ENCODE measurements at regions not wholly inside any gene's neighbourhood (a gene's known extent, or its start where the extent isn't known, plus 50 kb on each side); places are given as distances from the start of the nearest gene placed in this dataset.

- Histone ChIP-seq H3K9ac (ENCODE audit: low read length) (no peak overlapping the region), H3K9me2 (replicated peaks; ENCODE audit: insufficient read depth, low read length) (no peaks in the 10 kb centered on the region), H3K4me2 (ENCODE audit: low read depth, low read length, poor library complexity, severe bottlenecking) (no peak overlapping the region), H3K9me3 (ENCODE audit: insufficient read depth, low read length) (no peaks in the 10 kb centered on the region), H2AFZ (ENCODE audit: low read depth, low read length, severe bottlenecking) (no peak overlapping the region), H3K27ac (ENCODE audit: low read depth, low read length) (no peak overlapping the region), H3F3A (ENCODE audit: insufficient read depth) (no peaks in the 10 kb centered on the region), H3K79me2 (ENCODE audit: insufficient read depth, low read length) (no peaks in the 10 kb centered on the region), H3K36me3 (ENCODE audit: low read length) (no peaks in the 10 kb centered on the region), H4K20me1 (ENCODE audit: low read depth, low read length) (no peaks in the 10 kb centered on the region), H3K4me3 (ENCODE audit: insufficient read depth, low read length, poor library complexity, severe bottlenecking) (no peak overlapping the region), H3K27me3 (ENCODE audit: low read length) (no peaks in the 10 kb centered on the region)
- TF ChIP-seq, protein P1, sequence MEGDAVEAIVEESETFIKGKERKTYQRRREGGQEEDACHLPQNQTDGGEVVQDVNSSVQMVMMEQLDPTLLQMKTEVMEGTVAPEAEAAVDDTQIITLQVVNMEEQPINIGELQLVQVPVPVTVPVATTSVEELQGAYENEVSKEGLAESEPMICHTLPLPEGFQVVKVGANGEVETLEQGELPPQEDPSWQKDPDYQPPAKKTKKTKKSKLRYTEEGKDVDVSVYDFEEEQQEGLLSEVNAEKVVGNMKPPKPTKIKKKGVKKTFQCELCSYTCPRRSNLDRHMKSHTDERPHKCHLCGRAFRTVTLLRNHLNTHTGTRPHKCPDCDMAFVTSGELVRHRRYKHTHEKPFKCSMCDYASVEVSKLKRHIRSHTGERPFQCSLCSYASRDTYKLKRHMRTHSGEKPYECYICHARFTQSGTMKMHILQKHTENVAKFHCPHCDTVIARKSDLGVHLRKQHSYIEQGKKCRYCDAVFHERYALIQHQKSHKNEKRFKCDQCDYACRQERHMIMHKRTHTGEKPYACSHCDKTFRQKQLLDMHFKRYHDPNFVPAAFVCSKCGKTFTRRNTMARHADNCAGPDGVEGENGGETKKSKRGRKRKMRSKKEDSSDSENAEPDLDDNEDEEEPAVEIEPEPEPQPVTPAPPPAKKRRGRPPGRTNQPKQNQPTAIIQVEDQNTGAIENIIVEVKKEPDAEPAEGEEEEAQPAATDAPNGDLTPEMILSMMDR (IDR thresholded peaks at IDR 0.05; ENCODE audit: insufficient read depth, low read length, poor library complexity, severe bottlenecking): no peak
- no peak for TF ChIP-seq EZH2phosphoT487 (conservative IDR thresholded peaks at IDR 0.05; ENCODE audit: low read length)
These were observed 53.3 kb upstream of the NXPH1 start for GRCh38 chr7:8380130-8380529.

DNA sequence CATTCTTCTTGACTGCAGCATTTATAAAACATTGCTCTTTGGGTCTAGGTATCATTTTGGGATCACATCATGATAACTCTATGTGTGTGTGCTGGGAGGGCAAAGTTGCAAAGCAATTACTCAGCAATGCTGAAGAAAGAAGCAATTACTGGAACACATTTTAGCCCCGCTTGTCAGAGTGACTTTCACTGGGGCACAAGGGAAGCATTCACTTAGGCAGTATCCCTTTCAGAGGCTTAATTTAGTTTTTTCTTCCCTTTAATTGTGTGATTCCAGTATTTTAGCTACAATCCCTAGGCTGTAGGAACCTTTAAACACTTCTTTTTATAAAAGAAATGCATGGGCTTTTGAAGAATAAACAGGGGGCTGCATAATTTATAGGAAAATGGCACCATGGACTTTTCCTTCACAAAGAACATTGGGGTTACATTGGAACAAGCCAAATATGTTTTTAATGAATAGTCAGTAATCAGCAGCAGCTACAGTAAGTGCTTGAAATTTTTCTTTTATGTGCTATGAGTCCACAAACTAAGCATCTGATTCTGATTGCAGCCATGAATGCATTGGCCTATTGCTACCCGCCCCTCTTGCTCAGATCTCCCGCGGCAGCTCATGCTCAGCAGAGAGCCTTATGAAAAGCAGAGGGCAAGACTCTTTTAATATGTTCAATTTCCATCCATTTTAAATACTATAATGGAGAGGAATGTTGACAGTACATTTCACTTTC is 51.2 kb upstream of the NXPH1 start:
- H3K9ac ChIP-seq (ENCODE audit: low read length): no peak overlapping the region
- H3K79me2 ChIP-seq (ENCODE audit: insufficient read depth, low read length): no peaks in the 10 kb centered on the region
- H3K27ac ChIP-seq (ENCODE audit: low read depth, low read length): no peak overlapping the region
- H3F3A ChIP-seq (ENCODE audit: insufficient read depth): no peaks in the 10 kb centered on the region
- TF ChIP-seq, protein P1 (IDR thresholded peaks at IDR 0.05; ENCODE audit: insufficient read depth, low read length, poor library complexity, severe bottlenecking): no peak
- TF ChIP-seq EZH2phosphoT487 (conservative IDR thresholded peaks at IDR 0.05; ENCODE audit: low read length): no peak
- no peaks in the 10 kb centered on the region for H4K20me1 ChIP-seq (ENCODE audit: low read depth, low read length)
- no peak overlapping the region for H2AFZ ChIP-seq (ENCODE audit: low read depth, low read length, severe bottlenecking)
- H3K9me2 ChIP-seq (replicated peaks; ENCODE audit: insufficient read depth, low read length): no peaks in the 10 kb centered on the region
- no peak overlapping the region for H3K4me2 ChIP-seq (ENCODE audit: low read depth, low read length, poor library complexity, severe bottlenecking)
- no peaks in the 10 kb centered on the region for H3K36me3 ChIP-seq (ENCODE audit: low read length)
- H3K4me3 ChIP-seq (ENCODE audit: insufficient read depth, low read length, poor library complexity, severe bottlenecking): no peak overlapping the region
- H3K9me3 ChIP-seq (ENCODE audit: insufficient read depth, low read length): no peaks in the 10 kb centered on the region
- no peaks in the 10 kb centered on the region for H3K27me3 ChIP-seq (ENCODE audit: low read length)
